ENCODE measurements at regions not wholly inside any gene's neighbourhood (a gene's known extent, or its start where the extent isn't known, plus 50 kb on each side); places are given as distances from the start of the nearest gene placed in this dataset.

DNA sequence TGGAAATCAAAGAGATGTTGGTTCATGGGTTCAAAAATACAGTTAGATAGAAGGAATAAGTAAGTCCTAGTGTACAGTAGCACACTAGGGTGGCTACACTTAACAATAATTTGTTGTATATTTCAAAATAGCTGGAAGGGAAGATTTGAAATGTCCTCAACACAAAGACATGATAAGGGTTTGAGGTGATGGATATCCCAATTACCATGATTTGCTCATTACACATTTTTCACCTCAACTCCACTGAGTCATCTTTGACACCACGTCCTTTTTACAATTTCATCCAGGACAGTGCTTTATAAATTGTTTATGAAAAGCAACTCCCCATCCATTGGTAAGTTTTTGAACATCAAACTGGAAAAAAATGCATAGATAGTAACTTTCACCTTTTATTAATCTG, 208.3 kb downstream of the ZC3H11B start:
- no peak for DNase-seq (ENCODE audit: extremely low read depth, low read depth)
- no peak overlapping the region for H3K4me3 ChIP-seq (replicated peaks; ENCODE audit: low read depth, low read length)
- TF ChIP-seq, protein P1, sequence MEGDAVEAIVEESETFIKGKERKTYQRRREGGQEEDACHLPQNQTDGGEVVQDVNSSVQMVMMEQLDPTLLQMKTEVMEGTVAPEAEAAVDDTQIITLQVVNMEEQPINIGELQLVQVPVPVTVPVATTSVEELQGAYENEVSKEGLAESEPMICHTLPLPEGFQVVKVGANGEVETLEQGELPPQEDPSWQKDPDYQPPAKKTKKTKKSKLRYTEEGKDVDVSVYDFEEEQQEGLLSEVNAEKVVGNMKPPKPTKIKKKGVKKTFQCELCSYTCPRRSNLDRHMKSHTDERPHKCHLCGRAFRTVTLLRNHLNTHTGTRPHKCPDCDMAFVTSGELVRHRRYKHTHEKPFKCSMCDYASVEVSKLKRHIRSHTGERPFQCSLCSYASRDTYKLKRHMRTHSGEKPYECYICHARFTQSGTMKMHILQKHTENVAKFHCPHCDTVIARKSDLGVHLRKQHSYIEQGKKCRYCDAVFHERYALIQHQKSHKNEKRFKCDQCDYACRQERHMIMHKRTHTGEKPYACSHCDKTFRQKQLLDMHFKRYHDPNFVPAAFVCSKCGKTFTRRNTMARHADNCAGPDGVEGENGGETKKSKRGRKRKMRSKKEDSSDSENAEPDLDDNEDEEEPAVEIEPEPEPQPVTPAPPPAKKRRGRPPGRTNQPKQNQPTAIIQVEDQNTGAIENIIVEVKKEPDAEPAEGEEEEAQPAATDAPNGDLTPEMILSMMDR (IDR thresholded peaks at IDR 0.05; ENCODE audit: low read depth, low read length, missing control alignments): no peak

DNA sequence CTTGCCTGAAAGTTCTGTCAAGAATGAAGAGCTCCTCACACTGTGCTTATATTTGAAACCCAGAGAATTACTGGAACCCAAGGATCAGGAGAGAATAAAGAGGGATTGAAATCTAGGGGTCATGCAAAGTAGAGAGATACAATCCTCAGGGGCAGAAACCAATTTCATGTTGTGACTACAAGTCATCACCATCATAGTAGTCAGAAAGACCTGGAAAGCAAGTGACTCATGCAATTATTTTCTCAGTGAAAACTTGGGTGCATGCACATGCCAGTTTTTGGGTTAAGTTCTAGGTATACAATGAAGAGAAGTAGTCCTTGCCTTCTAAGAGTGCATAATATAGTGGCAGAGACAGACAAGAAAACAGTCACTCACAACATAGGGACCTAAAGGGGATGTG, 210.0 kb downstream of the ZC3H11B start:
- no peak for DNase-seq (ENCODE audit: extremely low read depth, low read depth)
- TF ChIP-seq, protein P1 (IDR thresholded peaks at IDR 0.05; ENCODE audit: low read depth, low read length, missing control alignments): no peak
- H3K4me3 ChIP-seq (replicated peaks; ENCODE audit: low read depth, low read length): no peak overlapping the region

DNA sequence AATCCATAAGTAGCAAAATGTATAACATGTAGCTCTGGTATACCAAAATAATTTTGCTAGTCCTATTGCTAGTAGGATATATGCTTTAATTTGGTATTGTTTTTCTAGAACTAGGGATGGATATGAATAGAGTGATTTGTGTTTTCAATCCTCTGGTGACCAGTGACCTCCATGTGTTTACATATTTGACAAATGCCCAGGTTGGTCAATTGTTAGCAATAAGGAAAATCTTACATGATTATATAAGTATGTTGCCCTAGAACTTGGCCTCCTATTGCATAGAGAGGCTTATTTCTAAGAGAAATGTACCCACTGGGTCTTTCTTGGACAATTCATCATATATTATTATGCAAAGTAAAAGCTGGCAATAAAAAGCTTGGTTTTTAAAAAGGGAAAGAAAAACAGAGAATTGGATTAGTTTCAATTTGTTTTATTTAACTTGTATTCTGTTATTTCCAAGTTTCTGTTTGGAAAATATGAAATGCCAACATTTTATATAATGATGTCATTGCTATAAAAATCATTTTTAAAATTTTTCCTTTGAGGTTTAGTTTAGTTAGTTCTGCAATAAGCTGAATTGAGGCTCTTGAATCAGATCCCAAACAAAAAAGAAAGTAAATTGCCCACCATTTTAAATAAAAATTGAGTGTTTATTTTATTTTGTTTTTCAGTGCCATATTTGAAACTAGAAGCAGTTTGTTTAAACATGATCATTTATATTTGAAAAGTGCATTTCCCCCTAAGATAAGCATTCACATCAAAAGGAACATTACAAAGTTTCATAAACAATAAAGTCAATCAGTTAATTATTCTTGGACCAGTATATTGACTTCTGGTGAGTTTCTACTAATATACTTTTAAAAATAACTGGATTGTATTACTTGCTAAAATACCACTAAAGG, 210.9 kb downstream of the ZC3H11B start:
- no peak overlapping the region for H3K4me3 ChIP-seq (replicated peaks; ENCODE audit: low read depth, low read length)
- no peak for DNase-seq (ENCODE audit: extremely low read depth, low read depth)

DNA sequence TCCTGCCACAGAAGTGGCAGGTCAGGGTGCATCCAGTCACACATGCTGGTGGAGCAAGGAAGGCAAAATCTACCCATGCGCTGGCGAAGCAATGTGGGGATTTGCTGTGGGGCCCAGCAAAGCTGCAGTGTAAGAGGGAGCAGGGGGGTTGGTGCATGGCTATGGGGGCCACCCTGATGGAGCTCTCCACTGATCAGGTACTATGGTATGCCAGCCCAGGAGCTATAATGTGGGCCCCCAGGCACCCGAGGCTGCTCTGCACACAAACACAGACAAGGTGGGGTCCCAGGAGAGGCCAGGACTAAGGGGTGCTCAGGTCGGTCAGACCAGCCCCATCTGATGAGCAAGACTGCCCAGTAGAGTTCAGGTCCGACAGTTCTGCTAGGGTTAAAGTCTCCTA, 213.5 kb downstream of the ZC3H11B start:
- H3K4me3 ChIP-seq (replicated peaks; ENCODE audit: low read depth, low read length): no peak overlapping the region
- TF ChIP-seq, protein P1 (IDR thresholded peaks at IDR 0.05; ENCODE audit: low read depth, low read length, missing control alignments): no peak
- no peak for DNase-seq (ENCODE audit: extremely low read depth, low read depth)

More for the DNA sequence above, 210.9 kb downstream of the ZC3H11B start:
- TF ChIP-seq, protein P1 (IDR thresholded peaks at IDR 0.05; ENCODE audit: low read depth, low read length, missing control alignments): no peak

DNA sequence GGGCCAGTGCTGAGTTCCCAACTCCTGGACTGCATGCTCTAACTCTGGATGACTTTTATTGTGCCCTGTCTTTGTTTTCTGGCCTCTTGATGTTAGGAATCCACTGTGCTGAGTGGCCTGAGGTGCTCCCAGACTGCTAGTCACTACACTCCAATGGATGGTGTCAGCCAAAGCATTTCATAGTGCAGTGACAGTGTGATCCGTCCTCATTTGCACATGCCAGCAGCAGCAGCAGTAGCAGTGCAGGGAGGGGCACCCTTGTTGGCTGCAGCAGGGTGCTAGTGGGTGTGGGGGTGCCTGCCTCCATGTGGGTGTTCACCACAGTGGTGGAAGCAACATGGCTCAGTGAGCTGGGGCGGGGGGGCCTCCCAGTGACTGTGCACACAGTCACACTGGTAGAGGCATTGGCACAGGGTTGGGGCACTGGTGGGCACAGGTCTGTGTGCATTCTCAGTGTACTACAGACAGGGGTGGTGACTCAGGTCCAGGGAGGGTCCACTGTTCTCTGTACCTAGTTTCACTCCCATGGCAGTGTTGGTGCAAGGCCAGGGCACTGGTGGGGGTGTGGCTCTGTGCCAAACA, 214.0 kb downstream of the ZC3H11B start:
- TF ChIP-seq, protein P1 (IDR thresholded peaks at IDR 0.05; ENCODE audit: low read depth, low read length, missing control alignments): no peak
- DNase-seq (ENCODE audit: extremely low read depth, low read depth): no peak
- no peak overlapping the region for H3K4me3 ChIP-seq (replicated peaks; ENCODE audit: low read depth, low read length)

DNA sequence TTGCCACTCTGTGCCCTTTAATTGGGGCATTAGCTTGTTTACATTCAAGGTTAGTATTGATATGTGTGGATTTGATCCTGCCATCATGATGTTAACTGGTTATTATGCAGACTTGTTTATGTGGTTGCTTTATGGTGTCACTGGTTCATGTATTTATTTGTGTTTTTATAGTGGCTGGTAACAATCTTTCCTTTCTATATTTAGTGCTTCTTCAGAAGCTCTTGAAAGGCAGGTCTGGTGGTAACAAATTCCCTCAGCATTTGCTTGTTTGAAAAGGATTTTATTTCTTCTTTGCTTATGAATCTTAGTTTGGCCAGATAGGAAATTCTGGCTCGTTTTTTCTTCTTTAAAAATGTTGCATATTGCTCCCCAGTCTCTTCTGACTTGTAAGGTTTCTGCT, 215.4 kb downstream of the ZC3H11B start:
- no peak for DNase-seq (ENCODE audit: extremely low read depth, low read depth)

More for the DNA sequence above, 215.4 kb downstream of the ZC3H11B start:
- TF ChIP-seq, protein P1 (IDR thresholded peaks at IDR 0.05; ENCODE audit: low read depth, low read length, missing control alignments): no peak
- H3K4me3 ChIP-seq (replicated peaks; ENCODE audit: low read depth, low read length): no peak overlapping the region
